Stimulated activated CD8-positive, alpha-beta memory T cell treated with anti-CD3 and anti-CD28 coated beads, Interleukin-12 subunit alpha, Interleukin-12 subunit beta, amount 100 ng/mL, for 1 hour (primary cell): ENCODE measurements at regions not wholly inside any gene's neighbourhood (a gene's known extent, or its start where the extent isn't known, plus 50 kb on each side); places are given as distances from the start of the nearest gene placed in this dataset.
"Not testable (repeated sequence)": the region's sequence is repeated elsewhere in the genome, so short reads cannot be mapped to it uniquely, and the experiment has no call there.

ENCODE experiments used
- DNase-seq: peaks from one replicate; pipeline ENCODE4 v3.0.0-alpha.2; 2020; ENCODE audit warnings: low read depth

DNA sequence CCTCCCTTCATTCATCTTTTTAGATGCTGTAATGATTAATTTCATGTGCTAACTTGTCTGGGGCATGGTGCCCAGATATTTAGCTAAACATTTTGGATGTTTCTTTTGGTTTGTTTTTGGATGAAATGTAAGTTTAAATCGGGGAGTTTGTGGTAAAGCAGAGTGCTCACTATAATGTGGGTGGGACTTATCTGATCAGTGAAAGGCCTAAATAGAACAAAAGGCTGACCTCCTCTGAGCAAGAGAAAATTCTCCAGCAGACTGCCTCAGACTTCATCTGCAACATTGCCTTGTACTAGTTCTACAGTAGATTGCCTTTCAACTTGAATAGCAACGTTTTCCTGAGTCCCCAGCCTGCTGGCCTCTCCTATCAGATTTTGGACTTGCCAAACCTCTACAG is 183.6 kb downstream of the S1PR1 start:
- no peak for DNase-seq

DNA sequence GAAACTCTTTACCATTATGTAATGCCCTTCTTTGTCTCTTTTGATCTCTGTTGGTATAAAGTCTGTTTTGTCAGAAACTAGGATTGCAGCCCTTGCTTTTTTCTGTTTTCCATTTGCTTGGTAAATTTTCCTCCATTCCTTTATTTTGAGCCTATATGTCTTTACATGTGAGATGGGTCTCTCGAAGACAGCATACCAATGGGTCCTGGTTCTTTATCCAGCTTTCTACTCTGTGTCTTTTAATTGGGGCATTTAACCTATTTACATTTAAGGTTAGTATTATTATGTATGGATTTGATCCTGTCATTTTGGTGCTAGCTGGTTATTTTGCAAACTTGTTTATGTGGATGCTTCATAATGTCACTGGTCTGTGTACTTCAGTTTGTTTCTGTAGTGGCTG is 191.3 kb downstream of the S1PR1 start:
- not testable (repeated sequence) for DNase-seq

DNA sequence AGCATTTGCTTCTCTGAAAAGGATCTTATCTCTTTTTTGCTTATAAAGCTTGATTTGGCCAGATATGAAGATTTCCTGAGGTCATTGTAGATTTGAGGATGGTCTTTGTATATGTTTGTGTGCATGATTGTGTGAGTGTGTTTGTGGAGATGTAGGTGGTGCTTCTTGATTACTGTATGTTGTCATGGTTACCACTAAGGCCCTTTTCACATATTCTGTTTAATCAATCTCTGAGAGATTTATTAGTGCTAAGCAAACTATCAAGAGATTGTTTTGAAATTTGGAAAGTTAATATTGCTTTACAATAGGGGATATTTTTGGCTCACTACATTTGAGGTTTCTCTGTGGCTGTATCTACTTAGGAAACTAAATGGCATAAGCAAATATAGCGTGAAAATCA is 191.7 kb downstream of the S1PR1 start:
- no peak for DNase-seq

DNA sequence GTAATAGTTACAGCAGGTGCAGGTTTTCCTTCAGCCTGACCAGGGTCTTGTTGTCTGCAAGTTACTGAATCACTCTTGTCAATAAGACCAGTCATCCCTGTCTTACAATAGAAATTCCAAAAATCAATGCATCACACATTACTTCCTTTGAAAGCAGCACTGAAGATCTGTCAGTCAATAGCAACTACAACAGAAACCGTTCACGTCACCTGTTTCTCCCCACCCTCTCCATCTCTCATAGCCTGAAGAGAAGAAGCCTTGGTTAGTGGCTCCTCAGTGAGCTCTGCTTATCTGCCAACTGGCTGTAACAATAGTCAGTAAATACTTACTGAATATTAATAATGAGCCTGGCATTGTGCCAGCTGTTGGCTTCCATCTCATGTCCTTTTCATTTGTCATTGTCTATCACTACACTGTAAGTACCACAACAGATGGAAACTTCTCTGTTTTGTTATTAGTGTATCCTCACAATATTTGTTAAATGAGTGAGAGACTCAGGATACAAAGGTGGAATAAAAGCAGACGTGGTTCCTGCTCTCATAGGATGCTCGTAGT is 195.2 kb downstream of the S1PR1 start:
- no peak for DNase-seq

DNA sequence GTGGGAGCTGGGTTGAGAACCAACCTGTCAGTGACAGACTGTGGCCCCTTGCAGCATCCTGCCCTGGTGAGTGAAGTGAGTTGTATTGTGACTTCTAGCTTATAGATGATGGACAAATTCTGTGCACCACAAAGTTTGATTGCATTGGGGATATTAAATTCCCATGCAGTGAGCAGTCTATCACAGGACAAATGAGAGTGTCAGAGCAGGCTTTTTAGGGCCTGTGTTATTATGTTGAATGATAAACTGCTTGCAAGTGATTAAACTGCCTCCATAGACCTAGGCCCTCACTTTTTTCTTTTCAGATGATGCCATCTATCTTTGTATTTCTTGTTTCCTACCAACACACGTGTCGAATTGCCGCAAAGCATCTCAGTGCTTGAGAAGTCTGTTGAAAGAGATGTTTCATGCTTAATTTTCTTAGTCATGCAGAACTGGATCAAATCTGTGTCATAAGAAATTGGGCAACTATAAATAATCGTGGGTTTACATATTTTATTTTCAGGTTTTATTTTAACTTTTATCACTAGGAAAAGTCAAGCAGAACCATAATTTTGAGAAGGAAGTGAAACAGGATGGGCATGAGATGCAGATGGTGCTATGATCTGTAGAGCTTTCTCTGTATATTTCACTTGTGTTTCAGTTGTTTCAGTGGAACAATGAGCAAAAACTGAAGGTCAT is 199.2 kb downstream of the S1PR1 start:
- no peak for DNase-seq

DNA sequence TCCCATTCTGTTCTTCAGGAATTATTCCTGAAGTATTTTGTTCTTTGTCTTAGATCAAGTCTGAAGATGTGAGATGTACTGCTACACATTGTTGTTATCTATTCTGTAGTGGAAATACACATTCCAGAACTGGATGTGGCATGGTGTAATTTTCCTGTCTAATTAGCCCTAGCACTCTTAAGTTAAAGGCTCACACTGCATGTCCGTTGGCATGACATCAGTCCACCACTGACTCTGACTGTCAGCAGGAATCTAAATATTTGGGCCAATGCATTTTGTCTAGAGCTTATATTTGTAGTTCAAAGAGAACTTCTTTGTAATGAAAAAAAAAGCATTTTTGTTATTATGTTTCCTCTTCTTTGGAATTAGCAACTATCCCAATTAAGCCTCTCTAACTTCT is 201.0 kb downstream of the S1PR1 start:
- no peak for DNase-seq

DNA sequence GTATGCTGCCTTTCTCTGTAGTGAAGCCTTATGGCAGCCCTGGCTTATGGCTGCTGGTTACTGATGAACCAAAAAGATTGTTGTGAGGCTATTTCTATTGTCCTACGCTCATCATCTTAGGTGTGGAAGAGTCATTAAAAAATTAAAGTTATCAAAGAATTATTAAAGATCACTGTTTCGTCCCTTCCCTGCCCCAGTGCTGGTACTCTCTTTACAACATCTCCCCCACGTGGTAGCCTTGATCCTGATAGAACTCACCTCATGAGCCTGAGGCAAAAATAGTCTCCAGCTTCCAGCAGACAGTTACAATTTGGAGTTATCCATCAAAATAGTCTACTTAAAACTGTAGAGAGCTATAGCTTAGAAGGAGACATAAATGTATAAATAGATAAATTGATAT is 201.5 kb downstream of the S1PR1 start:
- DNase-seq: no peak

DNA sequence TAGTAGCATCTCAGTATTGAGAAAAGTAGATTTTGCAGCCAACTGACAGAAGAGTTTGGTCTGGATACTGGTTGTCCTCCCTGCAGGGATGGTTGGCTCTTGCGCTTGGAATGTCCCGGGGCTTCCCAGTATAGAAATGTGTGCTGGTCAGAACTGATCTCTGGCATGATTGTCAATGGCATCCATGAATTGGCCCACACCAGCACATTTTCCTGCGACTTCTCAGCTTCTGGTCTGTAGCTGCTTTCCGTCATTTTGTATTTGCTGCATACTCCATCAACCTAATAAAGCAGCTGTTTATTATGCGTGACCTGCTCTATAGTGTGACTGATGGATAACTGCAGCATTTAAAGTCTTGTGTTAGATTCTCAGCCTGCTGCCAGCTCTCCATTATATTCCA is 203.7 kb downstream of the S1PR1 start:
- no peak for DNase-seq

DNA sequence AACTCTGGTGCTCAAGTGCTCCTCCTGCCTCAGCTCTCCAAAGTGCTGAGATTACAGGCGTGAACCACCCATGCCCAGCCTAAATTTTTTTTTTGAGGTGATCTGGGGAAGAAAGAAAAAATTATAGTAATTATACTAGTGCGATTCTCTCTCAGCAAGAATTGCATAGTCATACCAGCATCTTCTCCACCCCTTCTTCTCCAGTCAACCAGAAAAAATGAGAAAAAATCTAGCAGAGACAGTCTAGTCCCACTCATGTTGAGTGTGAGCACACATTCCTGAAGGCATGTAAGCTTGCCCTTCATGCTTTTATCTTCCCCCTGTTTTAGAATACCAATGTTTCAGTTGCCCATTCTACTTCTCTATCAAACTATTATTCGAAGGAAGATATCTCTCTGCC is 207.6 kb downstream of the S1PR1 start:
- no peak for DNase-seq

DNA sequence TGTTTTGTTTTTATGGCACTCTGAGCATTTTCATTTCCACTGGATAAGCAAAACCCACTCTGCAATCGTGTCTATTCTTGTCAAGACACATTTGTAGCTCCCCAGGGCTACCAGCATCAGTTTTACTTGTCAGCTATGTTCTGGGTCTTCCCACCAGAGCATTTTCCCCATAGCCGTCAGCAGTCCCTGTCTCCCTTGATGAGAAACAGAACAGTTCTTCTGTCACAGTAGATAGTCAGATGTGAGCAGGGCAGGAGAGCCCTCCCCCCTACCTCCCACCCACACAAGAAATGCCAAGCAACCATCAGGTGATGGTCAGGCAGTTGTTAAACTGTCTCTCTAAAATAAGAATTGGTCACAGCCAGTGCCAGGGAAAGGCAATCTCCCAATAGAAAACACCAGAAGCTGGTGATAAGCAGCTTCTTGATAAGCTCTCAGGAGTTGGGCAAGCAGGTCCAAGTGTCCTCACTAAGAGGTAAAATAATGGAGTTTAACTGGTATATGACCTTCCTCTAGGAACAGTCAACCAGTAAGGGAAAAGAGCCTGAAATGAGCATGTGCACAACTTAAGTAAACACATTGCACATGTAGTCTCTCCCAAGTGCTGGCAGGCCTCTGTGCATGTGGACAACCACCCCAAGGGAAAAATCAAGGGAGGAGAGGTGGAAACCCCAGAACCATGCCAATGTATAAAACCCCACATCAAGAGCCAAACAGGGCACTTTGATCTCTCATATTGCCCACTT is 208.2 kb downstream of the S1PR1 start:
- no peak for DNase-seq

DNA sequence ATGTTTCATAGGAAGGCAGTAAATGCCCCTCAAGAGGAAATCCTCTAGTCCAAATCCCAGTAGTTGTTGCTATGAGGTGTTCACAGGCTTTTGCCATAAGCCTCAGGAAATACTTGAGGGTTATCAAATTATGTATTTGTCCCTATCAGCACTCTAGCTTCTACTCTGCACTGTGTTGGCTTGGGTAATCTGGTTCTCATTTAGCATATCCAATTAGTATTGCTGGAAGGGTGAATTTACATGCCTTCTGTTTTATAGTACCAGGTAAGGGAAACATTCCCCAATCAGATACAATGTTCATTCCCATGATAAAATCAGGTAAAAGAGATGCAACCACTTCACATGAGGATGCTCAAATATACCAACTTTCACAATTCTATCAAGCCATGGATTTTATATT is 211.2 kb downstream of the S1PR1 start:
- DNase-seq: no peak

DNA sequence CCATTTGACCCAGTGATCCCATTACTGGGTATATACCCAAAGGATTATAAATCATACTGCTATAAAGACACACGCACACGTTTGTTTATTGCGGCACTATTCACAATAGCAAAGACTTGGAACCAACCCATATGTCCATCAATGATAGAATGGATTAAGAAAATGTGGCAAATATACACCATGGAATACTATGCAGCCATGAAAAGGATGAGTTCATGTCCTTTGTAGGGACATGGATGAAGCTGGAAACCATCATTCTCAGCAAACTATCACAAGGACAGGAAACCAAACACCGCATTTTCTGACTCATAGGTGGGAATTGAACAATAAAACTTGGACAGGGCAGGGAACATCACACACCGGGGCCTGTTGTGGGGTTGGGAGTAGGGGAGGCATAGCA is 213.9 kb downstream of the S1PR1 start:
- DNase-seq: not testable (repeated sequence)

DNA sequence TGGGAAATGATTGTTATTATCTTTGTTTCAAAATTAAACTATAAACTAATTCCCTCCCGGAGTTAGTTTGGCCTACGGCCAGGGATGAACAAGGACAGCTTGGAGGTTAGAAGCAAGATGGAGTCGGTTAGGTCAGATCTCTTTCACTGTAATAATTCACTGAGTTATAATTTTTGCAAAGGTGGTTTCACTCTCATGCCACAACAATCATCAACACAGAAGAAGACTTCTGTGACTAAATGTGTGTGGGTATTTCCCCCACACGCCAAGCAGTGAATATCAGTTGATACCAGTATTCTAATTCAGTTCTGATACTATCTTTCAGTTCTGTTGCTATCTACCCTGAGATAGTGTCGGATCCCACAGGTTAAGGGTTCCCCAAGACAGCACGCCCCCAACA is 215.1 kb downstream of the S1PR1 start:
- DNase-seq: no peak

DNA sequence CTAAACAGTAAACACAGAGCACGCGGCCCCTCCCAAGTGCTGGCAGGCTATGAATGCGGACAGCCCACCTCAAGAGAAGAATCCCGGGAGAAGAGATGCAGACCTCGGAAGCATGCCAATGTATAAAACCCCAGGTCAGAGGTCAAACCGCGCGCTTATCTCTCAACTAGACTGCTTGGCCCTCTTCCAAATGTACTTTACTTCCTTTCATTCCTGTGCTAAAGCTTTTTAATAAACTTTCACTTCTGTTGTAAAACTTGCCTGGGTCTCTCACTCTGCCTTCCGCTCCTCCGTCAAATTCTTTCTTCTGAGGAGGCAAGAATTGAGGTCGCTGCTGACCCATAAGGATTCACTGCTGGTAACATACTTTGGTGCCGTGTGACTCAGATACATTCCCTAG is 216.0 kb downstream of the S1PR1 start:
- DNase-seq: no peak

DNA sequence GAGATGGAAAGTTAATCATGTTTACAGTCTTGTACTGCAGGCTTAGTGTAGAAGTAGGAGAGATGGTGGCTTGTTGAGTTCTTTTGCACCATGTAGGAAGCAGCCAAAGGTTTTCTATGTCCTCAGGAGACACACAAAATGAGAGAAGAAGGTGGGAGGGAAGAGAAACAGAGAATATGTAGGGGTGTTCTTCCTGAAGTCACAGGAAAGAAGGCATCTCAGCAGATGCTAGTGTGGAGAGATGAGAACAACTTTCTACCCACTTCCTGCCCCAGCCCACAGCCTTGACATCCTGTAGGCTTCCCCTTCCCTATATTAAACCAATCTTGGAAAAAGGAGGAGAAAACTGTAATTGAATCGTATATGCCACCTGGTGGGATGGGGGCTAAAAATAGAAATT is 217.0 kb downstream of the S1PR1 start:
- no peak for DNase-seq

DNA sequence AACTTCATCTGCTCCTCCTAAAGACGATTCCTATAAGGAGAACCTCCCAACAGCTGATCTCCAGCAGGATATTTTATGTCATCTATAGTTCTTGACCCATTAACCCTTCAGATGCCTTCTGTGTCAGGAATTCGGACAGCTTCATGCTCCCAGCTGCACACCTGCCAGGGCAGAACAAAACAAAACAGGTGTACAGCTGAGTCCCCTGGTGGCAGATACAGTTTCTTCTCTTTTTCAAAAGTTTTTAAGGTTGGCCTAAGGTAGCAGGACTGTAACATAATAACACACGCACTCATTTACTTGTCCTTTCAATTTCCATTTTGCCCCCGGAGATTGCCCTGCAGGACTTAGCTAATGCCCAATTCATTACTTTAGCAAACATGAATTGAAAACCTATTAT is 218.3 kb downstream of the S1PR1 start:
- DNase-seq: no peak

DNA sequence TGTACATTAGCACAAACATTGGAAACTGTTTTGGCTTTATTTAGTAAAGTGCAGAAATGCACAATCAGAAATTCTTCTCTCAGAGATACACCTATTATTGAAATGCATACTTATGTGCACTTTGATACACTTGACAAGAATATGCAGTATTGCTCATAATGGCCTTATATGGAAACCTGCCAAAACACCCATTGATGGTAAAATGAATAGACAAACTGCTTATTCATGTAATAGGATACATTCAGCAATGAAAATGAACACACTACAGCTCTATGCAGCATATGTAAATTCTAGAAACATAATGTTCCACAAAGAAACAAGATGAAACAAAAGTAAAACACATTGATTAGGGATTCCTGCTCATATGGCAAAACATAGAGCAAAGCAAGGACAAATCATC is 223.9 kb downstream of the S1PR1 start:
- no peak for DNase-seq

DNA sequence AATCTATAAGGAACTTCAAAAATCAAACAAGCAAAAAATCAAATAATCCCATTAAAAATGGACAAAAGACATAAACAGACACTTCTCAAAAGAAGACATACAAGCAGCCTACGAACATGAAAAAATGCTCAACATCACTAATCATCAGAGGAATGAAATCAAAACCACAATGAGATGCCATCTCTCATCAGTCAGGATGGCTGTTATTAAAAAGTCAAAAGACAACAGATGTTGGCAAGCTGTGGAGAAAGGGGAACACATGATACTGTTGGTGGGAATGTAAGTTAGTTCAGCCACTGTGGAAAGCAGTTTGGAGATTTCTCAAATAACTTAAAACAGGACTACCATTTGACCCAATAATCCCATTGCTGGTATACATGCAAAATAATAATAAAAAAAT is 226.4 kb downstream of the S1PR1 start:
- no peak for DNase-seq

DNA sequence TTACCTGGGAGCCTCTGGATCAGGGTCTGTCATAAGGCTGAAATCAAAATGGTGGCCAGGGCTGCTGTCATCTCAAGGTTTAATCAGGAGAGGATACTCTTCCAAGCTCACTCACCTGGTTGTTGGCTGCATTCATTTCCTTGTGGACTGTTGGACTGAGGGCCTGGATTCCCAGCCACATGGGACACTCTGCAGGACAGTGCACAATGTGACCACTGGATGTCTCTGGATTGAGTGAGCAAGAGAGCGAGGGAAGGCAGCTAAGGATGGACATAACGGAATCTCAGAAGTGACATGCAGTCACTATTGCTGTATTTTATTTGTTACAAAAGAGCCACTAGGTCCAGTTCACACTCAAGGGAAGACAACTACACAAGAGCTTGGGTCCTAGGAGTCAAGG is 229.1 kb downstream of the S1PR1 start:
- DNase-seq: no peak

DNA sequence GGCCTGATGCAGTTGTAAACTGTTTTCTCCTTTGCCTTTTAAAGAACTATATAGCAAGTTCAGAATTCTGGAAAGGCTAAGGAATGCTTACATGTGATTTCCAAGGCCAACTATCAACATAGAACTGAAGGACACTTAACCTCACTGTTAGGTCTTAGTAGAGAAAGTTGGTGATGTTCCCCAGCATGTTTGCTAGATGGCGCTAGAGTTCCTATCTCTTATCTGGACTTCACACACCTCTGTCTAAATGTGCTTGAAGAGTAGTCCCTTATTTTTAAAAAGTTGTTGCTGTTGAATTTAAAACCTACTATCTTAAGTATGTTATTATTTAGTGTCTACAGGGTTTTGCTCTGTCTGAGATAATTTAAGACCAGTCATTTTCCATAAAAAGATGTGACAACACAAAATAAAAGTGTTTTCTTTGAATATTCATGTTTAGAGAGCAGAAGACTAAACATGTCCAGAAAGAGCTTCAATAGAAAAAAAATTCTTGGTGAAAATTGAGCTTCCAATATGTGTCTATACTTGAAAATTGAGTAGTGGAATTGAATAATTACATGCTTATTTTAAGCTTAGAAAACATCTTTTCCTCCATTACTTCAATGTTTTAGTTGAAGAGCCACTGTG is 237.3 kb downstream of the S1PR1 start:
- no peak for DNase-seq

DNA sequence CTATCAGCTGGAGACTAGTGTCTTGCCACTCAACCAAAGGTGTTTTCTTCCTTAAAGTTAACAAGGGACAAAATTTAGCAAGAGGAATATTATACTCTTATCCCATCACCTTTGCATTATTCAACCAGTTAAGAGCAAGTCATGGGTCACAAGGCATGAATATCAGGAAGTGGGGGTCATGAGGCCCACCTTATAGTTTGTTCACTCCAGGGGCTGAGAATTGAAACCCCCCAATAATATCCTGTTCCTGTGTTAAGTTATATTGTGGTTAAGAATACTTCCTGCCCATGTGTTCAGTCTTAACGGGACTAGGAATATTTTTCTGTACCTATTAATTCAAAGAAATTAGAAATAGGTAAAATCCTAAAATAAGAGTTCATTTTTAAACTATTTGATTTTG is 239.7 kb downstream of the S1PR1 start:
- DNase-seq: no peak

DNA sequence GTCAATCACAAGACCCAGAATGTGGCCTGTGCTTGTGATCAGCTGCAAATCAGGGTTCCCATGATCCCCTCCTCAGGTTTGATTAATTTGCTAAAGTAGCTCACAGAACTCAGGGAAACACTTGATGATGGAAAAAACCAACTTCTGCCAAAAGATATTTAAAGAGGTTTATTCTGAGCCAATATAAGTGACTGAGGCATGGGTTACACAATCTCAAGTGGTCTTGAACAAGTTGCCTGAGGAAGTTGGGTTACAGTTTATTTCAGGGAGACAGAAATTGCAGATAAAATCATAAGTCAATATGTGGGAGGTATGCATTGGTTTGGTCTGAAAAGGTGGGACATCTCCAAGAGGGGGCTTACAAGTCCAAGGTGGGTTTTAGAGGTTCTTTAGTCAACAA is 243.1 kb downstream of the S1PR1 start:
- no peak for DNase-seq

DNA sequence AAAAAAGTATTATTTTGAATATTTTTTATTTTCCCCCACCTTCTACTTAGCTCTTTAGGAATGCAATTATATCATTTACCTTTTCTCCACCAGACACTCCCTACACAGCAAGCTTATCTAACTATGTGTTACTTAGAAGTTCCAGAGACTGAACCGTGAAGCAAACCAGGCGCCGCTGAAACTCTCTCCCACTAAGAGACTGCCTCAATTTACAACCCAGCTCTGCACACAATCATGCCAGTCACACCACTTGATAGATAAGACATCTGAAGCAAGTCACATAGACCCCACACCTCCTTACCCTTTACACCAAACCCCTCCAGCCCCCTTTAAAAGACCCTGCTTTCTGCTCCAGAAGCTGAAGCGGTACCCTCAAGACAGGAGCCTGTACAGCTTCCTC is 245.5 kb downstream of the S1PR1 start:
- DNase-seq: no peak
